Heart right ventricle (tissue), 16 donors: ENCODE measurements at regions not wholly inside any gene's neighbourhood (a gene's known extent, or its start where the extent isn't known, plus 50 kb on each side); places are given as distances from the start of the nearest gene placed in this dataset.
"Not testable (repeated sequence)": the region's sequence is repeated elsewhere in the genome, so short reads cannot be mapped to it uniquely, and the experiment has no call there.

Experiments
- ATAC-seq, 8 donors: fragments of 200-7000 bp; cut with Tn5 transposase; one replicate each; pipeline ENCODE4 v1.9.1; 2020; ENCODE audit warnings: mild to moderate bottlenecking in 8 of 8, moderate library complexity in 8 of 8, moderate number of reproducible peaks in 1 of 8
- DNase-seq, 2 donors: peaks; one replicate each; pipeline ENCODE4 v3.0.0-alpha.2; 2020
- H3K27ac ChIP-seq, 10 donors: fragments of 200-600 bp; sonication (generic) in 2 of 10; one replicate each; pipeline versions ENCODE4 v1.5.0 to v1.8.0; 2020 to 2022; ENCODE audit warnings: mild to moderate bottlenecking in 3 of 10
- H3K27me3 ChIP-seq, 7 donors: fragments of 200-600 bp; one replicate each; pipeline ENCODE4 v1.8.0; 2021 to 2022; ENCODE audit warnings: mild to moderate bottlenecking in 2 of 7
- H3K36me3 ChIP-seq, 9 donors: fragments of 200-600 bp; sonication (generic) in 1 of 9; one replicate each; pipeline versions ENCODE4 v1.5.0 to v1.8.0; 2020 to 2022; ENCODE audit warnings: mild to moderate bottlenecking in 2 of 9
- H3K4me1 ChIP-seq, 9 donors: fragments of 200-600 bp; sonication (generic) in 1 of 9; one replicate each; pipeline versions ENCODE4 v1.5.0 to v1.8.0; 2020 to 2022; ENCODE audit warnings: mild to moderate bottlenecking in 4 of 9
- H3K4me3 ChIP-seq, 10 donors: fragments of 200-600 bp; sonication (generic) in 2 of 10; one replicate each; pipeline versions ENCODE4 v1.5.0 to v1.8.0; 2020 to 2022; ENCODE audit warnings: mild to moderate bottlenecking in 7 of 10, moderate library complexity in 2 of 10
- H3K9me3 ChIP-seq, 11 donors: fragments of 200-600 bp in 10 of 11; sonication (generic) in 2 of 11; one replicate each; pipeline versions ENCODE4 v1.5.0 to v1.8.0; 2013 to 2022; ENCODE audit warnings: mild to moderate bottlenecking in 2 of 11, control low read depth in 1 of 11, moderate library complexity in 1 of 11
- WGBS, 2 donors: extraction: QIAGEN DNeasy Blood & Tissue Kit; methylation state at CpG; one replicate each; pipeline ENCODE4 v1.1.7; 2013; ENCODE audit warnings: inconsistent platforms in 1 of 2; 5-methylcytosine and 5-hydroxymethylcytosine counted together
- intact Hi-C, 10 donors: fragments of 100-400 bp; cut with DNase I; formaldehyde crosslinking; loops; one replicate each; pipeline versions ENCODE4 v1.11.1 to v1.14.2; 2022
- TF ChIP-seq, protein P1 (sequence below), 9 donors: fragments of 200-600 bp; sonication (generic) in 2 of 9; IDR thresholded peaks; one replicate each; pipeline versions ENCODE4 v1.5.0 to v1.8.0; 2021 to 2022; ENCODE audit warnings: antibody characterized with exemption in 9 of 9, mild to moderate bottlenecking in 5 of 9, moderate library complexity in 1 of 9
- donor health status: Arrhythmogenic right ventricular cardiomyopathy.
- donor health status: ischemic (EF 13 %, LVEDD 7.1; RV severe dilation, severe dysfunction).
- donor health status: healthy with polysubstance abuse.
- donor health status: DM: no; HTN: yes; CAD: no.
- donor health status: DM: no; HTN: no; CAD: no.
- donor health status: ischemic (EF 25% LVEDD 6.9; RV normal size, moderate dysfunction).
- donor health status: ischemic (EF 25% LVEDD 5.7; RV mildly dilated, moderate dysfunction).
- donor health status: healthy.
- donor health status: DM: yes; HTN: yes; CAD: no.
- donor health status: Ischemic cardiomyopathy.
- donor health status: ischemic (EF 35%, LVEDD 5.7; RV mildly dilated, moderate dysfunction).
- donor health status: nonischemic (EF 11% LVEDD 7.7; RV severe dilation, severe dysfunction).
- donor health status: DM: yes; HTN: yes; CAD: no.
- donor health status: PGD.
- donor health status: ischemic (EF 29% LVEDD 5.4; RV normal size, mild dysfunction).
- donor health status: nonischemic (EF 23%, LVEDD 6.1; RV moderate dilation, normal function).

DNA sequence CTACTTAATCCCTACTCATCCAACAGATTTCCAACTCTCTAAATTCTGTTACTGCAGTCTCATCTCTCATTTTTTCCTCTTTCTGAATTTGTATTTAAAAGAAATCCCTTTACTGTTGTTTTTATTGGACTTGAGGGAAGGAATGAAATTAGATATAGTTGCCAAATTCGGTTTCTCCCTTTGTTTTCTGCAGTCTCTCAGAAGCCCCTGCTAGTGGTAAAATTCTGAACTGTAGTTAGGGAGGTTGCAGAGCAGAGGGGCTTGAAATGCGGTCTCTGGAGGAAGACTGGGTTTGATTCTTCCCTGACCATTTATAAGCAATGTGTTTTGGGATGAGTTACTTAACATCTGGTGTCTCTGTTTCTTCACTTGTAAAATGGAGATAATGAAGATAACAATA lies 106.3 kb upstream of the TBX18 start:
- H3K36me3 ChIP-seq: no peaks in the 10 kb centered on the region
- H3K9me3 ChIP-seq: no peaks in the 10 kb centered on the region
- DNase-seq: no peak
- TF ChIP-seq, protein P1, sequence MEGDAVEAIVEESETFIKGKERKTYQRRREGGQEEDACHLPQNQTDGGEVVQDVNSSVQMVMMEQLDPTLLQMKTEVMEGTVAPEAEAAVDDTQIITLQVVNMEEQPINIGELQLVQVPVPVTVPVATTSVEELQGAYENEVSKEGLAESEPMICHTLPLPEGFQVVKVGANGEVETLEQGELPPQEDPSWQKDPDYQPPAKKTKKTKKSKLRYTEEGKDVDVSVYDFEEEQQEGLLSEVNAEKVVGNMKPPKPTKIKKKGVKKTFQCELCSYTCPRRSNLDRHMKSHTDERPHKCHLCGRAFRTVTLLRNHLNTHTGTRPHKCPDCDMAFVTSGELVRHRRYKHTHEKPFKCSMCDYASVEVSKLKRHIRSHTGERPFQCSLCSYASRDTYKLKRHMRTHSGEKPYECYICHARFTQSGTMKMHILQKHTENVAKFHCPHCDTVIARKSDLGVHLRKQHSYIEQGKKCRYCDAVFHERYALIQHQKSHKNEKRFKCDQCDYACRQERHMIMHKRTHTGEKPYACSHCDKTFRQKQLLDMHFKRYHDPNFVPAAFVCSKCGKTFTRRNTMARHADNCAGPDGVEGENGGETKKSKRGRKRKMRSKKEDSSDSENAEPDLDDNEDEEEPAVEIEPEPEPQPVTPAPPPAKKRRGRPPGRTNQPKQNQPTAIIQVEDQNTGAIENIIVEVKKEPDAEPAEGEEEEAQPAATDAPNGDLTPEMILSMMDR (IDR thresholded peaks at IDR 0.05): no peak
- H3K27me3 ChIP-seq: no peaks in the 10 kb centered on the region
- no peak overlapping the region for H3K4me3 ChIP-seq
- no peak overlapping the region for H3K27ac ChIP-seq
- intact Hi-C loops: no loop called here
- H3K4me1 ChIP-seq: no peaks in the 10 kb centered on the region
- 58 to 68% methylated on average over 2 of the region's 2 CpGs for WGBS, 2 donors
- ATAC-seq: no peak

DNA sequence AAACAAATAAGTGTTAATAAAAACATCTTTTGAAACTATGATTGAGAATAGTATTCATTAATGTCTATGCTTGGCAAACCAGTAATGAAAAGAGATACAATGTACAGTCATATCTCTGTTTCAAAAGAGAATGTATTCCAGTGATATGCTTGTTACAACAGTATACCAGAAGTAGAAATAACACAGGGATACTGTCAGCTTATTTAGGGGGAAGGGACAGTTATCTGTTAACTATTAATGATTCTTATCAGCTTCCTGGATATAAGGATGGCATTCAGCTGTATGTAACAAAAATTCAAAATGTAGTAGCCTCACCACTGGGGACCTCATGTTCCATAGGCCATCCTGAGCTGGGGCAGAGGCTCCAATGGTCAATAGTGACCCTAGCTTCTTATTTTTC lies 103.8 kb upstream of the TBX18 start:
- no peaks in the 10 kb centered on the region for H3K27me3 ChIP-seq
- no peak overlapping the region for H3K27ac ChIP-seq
- no peaks in the 10 kb centered on the region for H3K4me1 ChIP-seq
- TF ChIP-seq, protein P1 (IDR thresholded peaks at IDR 0.05): no peak
- DNase-seq (no peak), ATAC-seq (no peak)
- no peaks in the 10 kb centered on the region for H3K36me3 ChIP-seq
- intact Hi-C loops: no loop called here
- no peak overlapping the region for H3K4me3 ChIP-seq
- H3K9me3 ChIP-seq: no peaks in the 10 kb centered on the region

DNA sequence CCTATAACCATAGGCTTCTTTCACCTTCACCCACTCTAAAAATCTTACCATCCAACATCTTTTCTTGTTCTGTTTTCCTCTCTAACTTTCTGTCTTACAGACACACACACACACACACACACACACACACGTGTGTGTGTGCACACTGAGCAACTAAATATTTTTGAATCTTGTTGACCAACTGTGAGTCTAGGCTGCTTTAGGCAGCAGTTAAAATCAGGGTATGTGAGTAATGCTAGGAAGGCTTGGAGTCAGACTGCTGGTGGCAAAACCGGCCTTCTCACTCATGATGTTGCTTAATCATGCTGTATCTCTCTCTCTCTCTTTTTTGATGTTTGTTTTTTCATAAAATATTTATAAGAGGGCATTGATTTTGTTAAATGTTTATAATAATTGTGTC lies 103.1 kb upstream of the TBX18 start:
- TF ChIP-seq, protein P1 (IDR thresholded peaks at IDR 0.05): no peak
- H3K9me3 ChIP-seq: no peaks in the 10 kb centered on the region
- intact Hi-C loops: no loop called here
- no peak for ATAC-seq
- no peak overlapping the region for H3K27ac ChIP-seq
- no peaks in the 10 kb centered on the region for H3K4me1 ChIP-seq
- DNase-seq: no peak
- no peak overlapping the region for H3K4me3 ChIP-seq
- no peaks in the 10 kb centered on the region for H3K36me3 ChIP-seq
- H3K27me3 ChIP-seq: no peaks in the 10 kb centered on the region
- 55 to 56% methylated on average over 2 of the region's 2 CpGs for WGBS, 2 donors

DNA sequence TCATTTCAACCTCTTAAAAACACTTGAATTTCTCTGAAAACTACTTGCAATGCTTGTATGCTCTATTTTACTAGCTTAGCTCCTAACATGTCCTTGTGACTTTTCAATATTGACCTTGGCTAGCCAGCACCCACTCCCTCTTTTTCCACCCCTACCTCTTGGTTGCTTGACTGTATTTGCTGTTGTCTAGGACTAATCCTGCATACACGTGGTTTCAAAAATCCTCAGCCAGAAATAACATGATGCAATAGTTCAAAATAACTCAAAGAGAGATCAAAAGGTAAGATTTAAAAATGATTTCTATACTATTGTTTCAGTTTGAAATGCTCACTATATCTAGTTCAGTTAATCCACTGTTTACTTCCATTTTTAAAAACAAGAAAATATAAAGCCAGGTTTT lies 102.3 kb upstream of the TBX18 start:
- H3K4me1 ChIP-seq: no peaks in the 10 kb centered on the region
- intact Hi-C loops: no loop called here
- WGBS, 2 donors: 31 to 32% methylated on average over 1 of the region's 1 CpG
- TF ChIP-seq, protein P1 (IDR thresholded peaks at IDR 0.05): no peak
- H3K27ac ChIP-seq: no peak overlapping the region
- DNase-seq: no peak
- H3K27me3 ChIP-seq: no peaks in the 10 kb centered on the region
- no peak for ATAC-seq
- no peaks in the 10 kb centered on the region for H3K36me3 ChIP-seq
- H3K9me3 ChIP-seq: no peaks in the 10 kb centered on the region
- no peak overlapping the region for H3K4me3 ChIP-seq

DNA sequence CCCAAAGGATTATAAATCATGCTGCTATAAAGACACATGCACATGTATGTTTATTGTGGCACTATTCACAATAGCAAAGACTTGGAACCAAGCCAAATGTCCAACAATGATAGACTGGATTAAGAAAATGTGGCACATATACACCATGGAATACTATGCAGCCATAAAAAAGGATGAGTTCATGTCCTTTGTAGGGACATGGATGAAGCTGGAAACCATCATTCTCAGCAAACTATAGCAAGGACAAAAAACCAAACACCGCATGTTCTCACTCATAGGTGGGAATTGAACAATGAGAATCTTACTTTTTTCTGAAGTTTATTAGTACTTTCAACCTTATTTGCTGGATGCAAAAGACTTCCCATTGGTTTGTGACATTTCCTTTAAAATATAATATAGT lies 101.0 kb upstream of the TBX18 start:
- intact Hi-C loops, H3K27me3 ChIP-seq, H3K27ac ChIP-seq, DNase-seq, H3K4me1 ChIP-seq, H3K36me3 ChIP-seq, H3K4me3 ChIP-seq, H3K9me3 ChIP-seq, ATAC-seq: not testable (repeated sequence)
- WGBS, 2 donors: 93 to 100% methylated on average over 1 of the region's 1 CpG
